ENCODE measurements at regions not wholly inside any gene's neighbourhood (a gene's known extent, or its start where the extent isn't known, plus 50 kb on each side); places are given as distances from the start of the nearest gene placed in this dataset.

- Mint-ChIP-seq H3K27ac (no peak overlapping the region), H3K4me3 (no peak overlapping the region), H3K4me1 (no peaks in the 10 kb centered on the region), H3K9me3 (ENCODE audit: insufficient read depth) (peaks cover 1% of the 10 kb centered on the region), H3K27me3 (no peaks in the 10 kb centered on the region)
- H3K9ac ChIP-seq (ENCODE audit: low read length): no peak overlapping the region
- H3K9me3 ChIP-seq (ENCODE audit: control extremely low read depth in 1 of 3, control insufficient read depth in 2 of 3, insufficient read depth in 1 of 3, low read length in 2 of 3): no peaks in the 10 kb centered on the region
- no peaks in the 10 kb centered on the region for H4K20me1 ChIP-seq (ENCODE audit: control insufficient read depth, insufficient read depth, low read length, poor library complexity, severe bottlenecking)
- CTCF ChIA-PET: no interaction called here
- no peaks in the 10 kb centered on the region for H3K27me3 ChIP-seq (replicated peaks in 1 of 4; ENCODE audit: control extremely low read depth in 1 of 4, control insufficient read depth in 3 of 4, insufficient read depth in 4 of 4, low read length in 3 of 4)
- H2AFZ ChIP-seq (ENCODE audit: insufficient read depth, low read depth, low read length, poor library complexity, severe bottlenecking): no peak overlapping the region
- POLR2A ChIA-PET: no interaction called here
- H3K4me2 ChIP-seq (replicated peaks; ENCODE audit: low read depth, low read length, poor library complexity, severe bottlenecking): no peak overlapping the region
- DNase-seq (no peak), ATAC-seq (ENCODE audit: low read depth) (no peak)
- WGBS (ENCODE audit: insufficient coverage): no CpG with 5 or more reads among the region's 2 CpGs
- no peak overlapping the region for H3K4me3 ChIP-seq (ENCODE audit: control extremely low read depth in 1 of 5, extremely low read depth in 1 of 5, insufficient read depth in 1 of 5, low read depth in 2 of 5, low read length in 4 of 5)
- intact Hi-C loops (cut with micrococcal nuclease): no loop called here
- no peak overlapping the region for H3K27ac ChIP-seq (ENCODE audit: low read length in 2 of 2)
- no peaks in the 10 kb centered on the region for H3K79me2 ChIP-seq (ENCODE audit: control insufficient read depth, insufficient read depth, low read length)
- H3K4me1 ChIP-seq (ENCODE audit: control insufficient read depth in 2 of 2, insufficient read depth in 2 of 2, low read length in 2 of 2): no peaks in the 10 kb centered on the region
- TF ChIP-seq CTCF (IDR thresholded peaks at IDR 0.05) (no peak), EZH2 (IDR thresholded peaks at IDR 0.05; ENCODE audit: borderline replicate concordance, insufficient read depth, low read depth, low read length, poor library complexity, severe bottlenecking) (no peak)
- no peaks in the 10 kb centered on the region for H3K36me3 ChIP-seq (replicated peaks in 1 of 2; ENCODE audit: control extremely low read depth in 1 of 2, control insufficient read depth in 1 of 2, extremely low read depth in 1 of 2, insufficient read depth in 2 of 2, low read length in 1 of 2)
Observed at GRCh38 chr17:54405826-54406225, 494.8 kb upstream of the TOM1L1 start.

- ChIA-PET POLR2A (no interaction called here), CTCF (no interaction called here)
- TF ChIP-seq EZH2 (IDR thresholded peaks at IDR 0.05; ENCODE audit: borderline replicate concordance, insufficient read depth, low read depth, low read length, poor library complexity, severe bottlenecking): no peak
- TF ChIP-seq CTCF (IDR thresholded peaks at IDR 0.05): no peak
- no peak overlapping the region for H3K9ac ChIP-seq (ENCODE audit: low read length)
- no peaks in the 10 kb centered on the region for H3K27me3 ChIP-seq (replicated peaks in 1 of 4; ENCODE audit: control extremely low read depth in 1 of 4, control insufficient read depth in 3 of 4, insufficient read depth in 4 of 4, low read length in 3 of 4)
- intact Hi-C loops (cut with micrococcal nuclease): no loop called here
- no peak overlapping the region for H3K4me3 ChIP-seq (ENCODE audit: control extremely low read depth in 1 of 5, extremely low read depth in 1 of 5, insufficient read depth in 1 of 5, low read depth in 2 of 5, low read length in 4 of 5)
- H3K9me3 ChIP-seq (ENCODE audit: control extremely low read depth in 1 of 3, control insufficient read depth in 2 of 3, insufficient read depth in 1 of 3, low read length in 2 of 3): no peaks in the 10 kb centered on the region
- ATAC-seq (ENCODE audit: low read depth): no peak
- H2AFZ ChIP-seq (ENCODE audit: insufficient read depth, low read depth, low read length, poor library complexity, severe bottlenecking): no peak overlapping the region
- WGBS (ENCODE audit: insufficient coverage): 50% methylated on average over 1 of the region's 1 CpG
- H4K20me1 ChIP-seq (ENCODE audit: control insufficient read depth, insufficient read depth, low read length, poor library complexity, severe bottlenecking): no peaks in the 10 kb centered on the region
- Mint-ChIP-seq H3K27me3 (no peaks in the 10 kb centered on the region), H3K9me3 (ENCODE audit: insufficient read depth) (peaks cover 2% of the 10 kb centered on the region), H3K4me3 (no peak overlapping the region), H3K4me1 (no peaks in the 10 kb centered on the region), H3K27ac (no peak overlapping the region)
- no peaks in the 10 kb centered on the region for H3K4me1 ChIP-seq (ENCODE audit: control insufficient read depth in 2 of 2, insufficient read depth in 2 of 2, low read length in 2 of 2)
- no peak for DNase-seq
- H3K36me3 ChIP-seq (replicated peaks in 1 of 2; ENCODE audit: control extremely low read depth in 1 of 2, control insufficient read depth in 1 of 2, extremely low read depth in 1 of 2, insufficient read depth in 2 of 2, low read length in 1 of 2): no peaks in the 10 kb centered on the region
- H3K79me2 ChIP-seq (ENCODE audit: control insufficient read depth, insufficient read depth, low read length): no peaks in the 10 kb centered on the region
- no peak overlapping the region for H3K4me2 ChIP-seq (replicated peaks; ENCODE audit: low read depth, low read length, poor library complexity, severe bottlenecking)
- no peak overlapping the region for H3K27ac ChIP-seq (ENCODE audit: low read length in 2 of 2)
Observed at GRCh38 chr17:54408731-54409130, 491.9 kb upstream of the TOM1L1 start.
